ENCODE measurements at regions not wholly inside any gene's neighbourhood (a gene's known extent, or its start where the extent isn't known, plus 50 kb on each side); places are given as distances from the start of the nearest gene placed in this dataset.

- TF ChIP-seq KDM1A (IDR thresholded peaks at IDR 0.05; ENCODE audit: borderline replicate concordance, low read length), result no peak
- TF ChIP-seq TAF7 (optimal IDR thresholded peaks at IDR 0.05; ENCODE audit: borderline replicate concordance, low read depth, low read length), result no peak
- no peak for TF ChIP-seq POLR2A (IDR thresholded peaks at IDR 0.05; ENCODE audit: control extremely low read depth in 1 of 2, low read depth in 2 of 2, low read length in 2 of 2)
- no peak for TF ChIP-seq CBX8 (IDR thresholded peaks at IDR 0.05; ENCODE audit: borderline replicate concordance, low read depth, low read length)
- no peak for TF ChIP-seq JUN (IDR thresholded peaks at IDR 0.05; ENCODE audit: low read depth, low read length)
Measured at GRCh38 chr11:80586464-80586863, 1145.6 kb upstream of the TENM4 start (continued).

Measured in H1 (cell line).